ENCODE measurements at regions not wholly inside any gene's neighbourhood (a gene's known extent, or its start where the extent isn't known, plus 50 kb on each side); places are given as distances from the start of the nearest gene placed in this dataset.
"Not testable (repeated sequence)": the region's sequence is repeated elsewhere in the genome, so short reads cannot be mapped to it uniquely, and the experiment has no call there.

- FAIRE-seq, result no peak
- no peak for DNase-seq (ENCODE audit: low spot score)
These were observed 945.3 kb downstream of the TRIB2 start for GRCh38 chr2:13662055-13662454.

GRCh38 chr2:13666582-13667414, 950.1 kb downstream of the TRIB2 start:
- no peak for FAIRE-seq
- no peak for DNase-seq (ENCODE audit: low spot score)

GRCh38 chr2:13667415-13667757, 950.6 kb downstream of the TRIB2 start:
- FAIRE-seq, result no peak
- DNase-seq (ENCODE audit: low spot score), result no peak

DNA sequence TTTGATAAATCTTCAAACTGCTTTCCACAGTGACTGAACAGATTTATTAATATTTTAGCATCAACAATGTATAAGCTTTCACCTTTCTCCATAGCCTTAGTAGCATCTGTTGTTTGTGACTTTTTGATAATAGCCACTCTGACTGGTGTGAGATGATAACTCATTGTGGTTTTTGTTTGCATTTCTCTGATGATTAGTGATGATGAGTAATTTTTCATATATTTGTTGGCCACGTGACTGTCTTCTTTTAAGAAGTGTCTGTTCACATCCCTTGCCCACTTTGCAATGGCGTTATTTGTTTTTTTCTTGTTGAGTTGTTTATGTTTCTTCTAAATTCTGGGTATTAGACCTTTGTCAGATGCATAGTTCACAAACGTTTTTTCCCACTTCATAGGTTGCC, 952.9 kb downstream of the TRIB2 start:
- FAIRE-seq (no peak), DNase-seq (ENCODE audit: low spot score) (no peak)

- FAIRE-seq; DNase-seq (ENCODE audit: low spot score): not testable (repeated sequence)
These were observed 957.1 kb downstream of the TRIB2 start for GRCh38 chr2:13673821-13674220.

DNA sequence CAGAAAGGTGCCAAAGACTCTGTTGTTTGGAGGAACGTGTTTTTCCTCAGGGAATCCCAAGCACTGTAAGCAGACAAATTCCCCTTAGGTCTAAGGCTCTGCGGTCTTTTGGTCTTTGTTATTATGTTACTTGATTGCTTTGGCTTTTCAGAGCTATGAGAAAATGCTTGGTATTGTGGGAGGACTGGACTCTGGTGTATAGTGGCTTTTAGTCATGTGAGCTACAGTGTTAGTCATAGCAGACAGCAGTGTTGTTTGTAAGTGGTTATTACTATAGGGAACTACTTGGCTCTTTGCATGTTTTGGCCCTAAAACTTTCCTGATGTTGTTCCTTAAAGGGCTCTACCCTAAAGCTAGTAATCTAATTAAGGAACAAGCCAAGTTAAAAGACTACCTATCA, 956.2 kb upstream of the LRATD1 start:
- FAIRE-seq, result no peak
- peak; percentile 18 for DNase-seq (ENCODE audit: low spot score)

DNA sequence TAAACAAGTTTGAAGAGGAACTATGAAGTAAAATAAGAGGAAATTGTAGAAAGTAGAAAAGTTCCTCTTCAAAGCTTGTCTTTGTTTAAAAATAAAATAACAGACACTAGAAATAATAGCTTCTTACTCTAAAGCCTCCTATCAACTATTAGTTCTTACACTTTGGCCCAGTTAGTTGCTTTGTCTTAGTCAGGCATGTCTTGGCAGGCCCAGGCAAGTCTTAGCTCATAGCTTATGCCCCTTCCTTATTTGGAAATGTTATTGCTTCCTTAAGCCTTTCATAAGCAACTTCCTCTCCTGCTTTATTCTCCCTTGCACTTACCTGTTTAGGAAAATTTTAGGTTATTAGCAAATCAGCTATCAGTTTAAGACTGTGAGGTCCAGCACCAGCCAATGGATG, 950.6 kb upstream of the LRATD1 start:
- FAIRE-seq, result no peak
- no peak for DNase-seq (ENCODE audit: low spot score)

DNA sequence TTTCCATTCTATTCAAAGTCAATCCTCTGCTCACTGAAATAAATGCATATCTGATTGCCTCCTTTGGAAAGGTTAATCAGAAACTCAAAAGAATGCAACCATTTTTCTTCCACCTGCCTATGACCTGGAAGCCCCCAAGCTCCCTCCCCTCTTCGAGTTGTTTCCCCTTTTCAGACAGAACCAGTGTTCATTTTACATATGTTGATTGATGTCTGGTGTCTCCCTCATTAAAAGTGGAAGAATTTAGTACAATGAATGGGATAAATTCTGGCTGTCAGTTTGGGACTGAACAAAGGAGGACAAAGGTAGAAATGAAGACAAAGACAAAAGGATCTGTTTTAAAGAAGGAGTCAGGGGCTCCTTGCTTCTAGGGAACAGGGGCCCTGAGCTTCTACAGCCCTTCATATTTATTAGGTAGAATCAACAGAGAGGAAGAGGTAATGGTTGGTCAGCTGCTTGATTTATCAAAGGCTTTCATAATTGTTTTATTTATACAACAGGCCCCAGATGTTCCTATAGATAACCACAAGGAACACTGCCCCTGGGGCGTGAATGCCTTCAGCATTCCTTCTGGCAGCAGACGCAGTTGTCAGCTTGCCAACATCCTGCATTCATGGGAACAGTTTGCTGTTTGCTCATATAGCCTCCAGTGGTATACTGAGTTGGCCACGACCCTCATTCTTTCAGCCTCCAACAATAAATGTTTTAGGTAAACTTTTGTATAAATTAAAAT, 949.8 kb upstream of the LRATD1 start:
- FAIRE-seq (no peak), DNase-seq (ENCODE audit: low spot score) (peak; percentile 44)

DNA sequence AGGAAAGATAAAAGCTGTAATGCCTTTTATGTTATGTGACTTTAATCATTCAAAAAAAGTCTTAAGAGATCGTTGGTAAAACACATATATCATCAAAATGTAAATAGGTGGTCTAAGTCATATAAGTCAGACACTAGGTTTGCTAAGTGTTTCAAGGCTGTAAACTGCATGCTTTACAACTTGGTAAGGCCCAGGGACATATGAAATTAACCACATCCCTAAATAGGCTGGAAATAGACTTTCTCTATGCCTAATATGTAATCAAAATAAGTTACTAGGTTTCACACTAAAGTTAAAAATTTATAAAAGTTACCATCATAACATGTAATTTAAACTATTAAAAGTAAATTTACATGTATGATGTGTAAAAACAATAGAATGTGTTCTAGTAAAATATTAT, 946.3 kb upstream of the LRATD1 start:
- no peak for DNase-seq (ENCODE audit: low spot score)
- no peak for FAIRE-seq

- FAIRE-seq (no peak), DNase-seq (ENCODE audit: low spot score) (no peak)
These were observed 937.8 kb upstream of the LRATD1 start for GRCh38 chr2:13694673-13695072.

DNA sequence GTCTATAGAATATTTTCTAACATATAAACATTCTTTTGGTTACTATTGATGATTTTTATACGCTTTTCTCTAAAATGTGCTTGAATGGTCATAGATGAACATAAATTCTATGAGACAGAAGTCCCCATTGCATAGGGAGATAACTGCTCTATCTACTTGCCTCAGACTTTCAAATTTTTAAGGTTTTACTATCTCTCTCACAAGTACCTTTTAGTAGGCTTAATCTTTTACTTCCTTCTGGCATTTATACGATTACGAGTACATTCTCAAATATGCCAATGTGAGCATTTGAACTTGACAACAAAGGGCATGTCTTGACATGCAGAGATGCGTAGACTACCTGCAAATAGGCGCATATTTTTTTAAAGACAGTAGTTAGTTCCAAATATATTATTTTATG, 935.9 kb upstream of the LRATD1 start:
- DNase-seq (ENCODE audit: low spot score), result no peak
- no peak for FAIRE-seq

DNA sequence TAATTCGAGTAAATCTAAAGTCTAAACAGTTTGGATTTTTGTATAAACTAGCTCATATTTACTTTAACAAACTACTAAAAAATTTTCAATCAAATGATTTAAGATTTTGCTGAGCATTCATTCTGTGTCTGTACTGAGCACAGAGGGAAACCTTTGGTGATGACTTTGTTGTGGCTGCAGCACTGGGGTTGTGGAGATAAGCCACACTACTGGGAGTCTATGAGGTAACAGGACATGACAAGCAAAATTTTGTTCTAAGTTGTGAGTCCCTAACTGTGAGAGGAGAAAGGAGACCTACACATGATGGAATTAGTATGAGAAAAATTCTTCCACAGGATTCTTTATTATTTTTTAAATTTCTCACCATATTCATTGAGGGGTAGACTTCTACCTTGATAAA, 933.7 kb upstream of the LRATD1 start:
- DNase-seq (ENCODE audit: low spot score) (no peak), FAIRE-seq (no peak)

DNA sequence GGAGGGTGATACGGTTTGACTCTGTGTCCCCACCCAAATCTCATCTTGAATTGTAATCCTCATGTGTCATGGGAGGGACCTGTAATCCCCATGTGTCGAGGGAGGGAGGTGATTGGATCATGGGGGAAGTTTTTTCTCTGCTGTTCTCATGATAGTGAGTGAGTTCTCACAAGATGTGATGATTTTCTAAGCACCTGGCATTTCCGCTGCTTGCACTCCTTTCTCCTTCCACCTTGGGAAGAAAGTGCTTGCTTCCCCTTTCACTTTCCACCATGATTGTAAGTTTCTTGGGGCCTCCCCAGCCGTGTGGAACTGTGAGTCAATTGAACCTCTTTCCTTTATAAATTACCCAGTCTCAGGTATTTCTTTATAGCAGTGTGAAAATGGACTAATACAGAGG, 932.6 kb upstream of the LRATD1 start:
- not testable (repeated sequence) for FAIRE-seq; DNase-seq (ENCODE audit: low spot score)

DNA sequence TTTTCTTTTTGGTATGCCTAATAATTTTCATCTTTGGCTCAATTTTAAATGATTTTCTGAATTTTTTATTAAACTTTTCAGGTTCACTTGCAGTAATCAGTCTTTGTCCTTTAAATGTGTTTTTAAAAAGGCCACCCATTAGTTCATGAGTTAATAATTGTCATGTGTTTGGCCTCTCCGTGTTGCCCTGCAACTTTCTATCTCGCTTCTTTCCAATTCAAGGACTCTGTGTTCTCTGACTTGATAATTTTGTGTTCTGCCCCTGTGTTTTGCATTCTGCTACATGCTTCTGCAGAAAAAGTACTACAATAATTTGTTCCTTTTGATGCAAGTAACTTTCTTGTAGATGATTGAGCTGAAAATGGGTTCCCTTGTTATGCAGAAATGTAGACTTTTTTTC, 921.4 kb upstream of the LRATD1 start:
- DNase-seq (ENCODE audit: low spot score), result no peak
- no peak for FAIRE-seq

DNA sequence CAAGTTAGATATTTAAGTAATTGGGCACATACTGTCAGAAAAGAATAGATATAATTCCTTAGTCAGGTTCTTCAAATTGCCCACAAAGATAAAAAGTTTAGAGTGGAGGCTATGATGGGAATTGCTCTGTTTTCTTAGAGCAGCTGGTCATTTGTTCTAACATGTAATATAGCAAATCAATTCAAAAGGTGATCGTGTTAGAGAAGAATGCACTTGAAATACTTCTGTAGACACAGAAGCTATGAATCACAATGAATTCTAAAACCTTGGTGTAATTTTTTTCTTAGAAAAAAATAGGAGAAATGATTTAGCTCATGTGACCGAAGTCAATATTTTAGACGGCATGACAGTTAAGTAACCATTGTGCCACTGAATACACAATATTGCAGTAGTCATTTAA, 918.1 kb upstream of the LRATD1 start:
- FAIRE-seq, result no peak
- no peak for DNase-seq (ENCODE audit: low spot score)

- DNase-seq (ENCODE audit: low spot score) (no peak), FAIRE-seq (no peak)
These were observed 906.6 kb upstream of the LRATD1 start for GRCh38 chr2:13725945-13726344.

DNA sequence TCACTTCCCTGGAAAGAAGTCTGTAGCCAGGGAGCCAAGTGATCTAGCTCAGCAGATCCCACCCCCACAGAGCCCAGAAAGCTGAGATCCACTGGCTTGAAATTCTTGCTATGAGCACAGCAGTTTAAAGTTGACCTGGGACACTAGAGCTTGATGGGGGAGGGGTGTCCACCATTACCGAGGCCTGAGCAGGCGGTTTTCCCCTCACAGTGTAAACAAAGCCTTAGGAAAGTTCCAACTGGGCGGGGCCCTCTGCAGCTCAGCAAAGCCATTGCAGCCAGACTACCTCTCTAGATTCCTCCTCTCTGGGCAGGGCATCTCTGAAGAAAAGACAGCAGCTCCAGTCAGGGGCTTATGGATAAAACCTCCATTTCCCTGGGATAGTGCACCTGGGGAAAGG, 887.2 kb upstream of the LRATD1 start:
- no peak for DNase-seq (ENCODE audit: low spot score)

DNA sequence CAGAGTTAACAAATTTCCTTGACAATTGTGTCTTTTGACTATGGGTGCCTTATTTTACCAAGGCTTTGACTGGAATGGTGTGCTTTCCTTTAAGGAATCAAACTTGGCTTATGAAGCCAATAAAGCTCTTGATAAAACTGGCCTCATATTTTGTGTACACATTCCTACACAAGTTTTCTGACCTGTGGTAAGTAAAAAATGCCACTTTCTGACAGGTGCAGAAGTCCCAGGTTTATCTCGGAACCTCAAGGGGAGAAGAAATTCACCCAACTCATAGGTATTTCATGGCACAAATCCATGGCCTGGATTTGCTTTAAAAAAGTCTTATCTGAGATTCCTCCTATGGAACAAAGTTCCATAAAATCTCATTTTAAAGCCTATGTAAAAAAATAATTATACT, 880.6 kb upstream of the LRATD1 start:
- no peak for DNase-seq (ENCODE audit: low spot score)
- no peak for FAIRE-seq

More for the DNA sequence above, 887.2 kb upstream of the LRATD1 start:
- FAIRE-seq, result no peak

GRCh38 chr2:13758412-13758811, 874.1 kb upstream of the LRATD1 start:
- no peak for DNase-seq (ENCODE audit: low spot score)
- FAIRE-seq, result no peak

DNA sequence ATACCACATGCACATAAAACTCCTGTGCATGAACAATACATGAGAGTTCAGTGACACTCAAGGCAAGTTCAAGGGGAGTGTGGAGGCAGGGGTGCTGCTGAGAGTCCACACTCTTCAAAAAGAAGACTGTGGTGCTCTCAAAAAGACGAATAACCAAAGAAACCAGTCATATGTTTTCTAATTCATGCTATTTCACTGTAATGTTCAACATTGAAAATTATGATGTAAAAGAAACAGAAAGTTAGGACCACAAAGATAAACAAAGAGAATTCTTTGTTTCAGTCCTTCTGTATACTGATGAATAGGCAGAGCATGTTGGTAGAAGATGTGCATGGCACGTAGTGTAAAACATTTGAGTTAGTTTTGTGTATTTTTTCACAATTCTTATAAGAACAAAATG, 864.2 kb upstream of the LRATD1 start:
- DNase-seq (ENCODE audit: low spot score) (no peak), FAIRE-seq (no peak)

DNA sequence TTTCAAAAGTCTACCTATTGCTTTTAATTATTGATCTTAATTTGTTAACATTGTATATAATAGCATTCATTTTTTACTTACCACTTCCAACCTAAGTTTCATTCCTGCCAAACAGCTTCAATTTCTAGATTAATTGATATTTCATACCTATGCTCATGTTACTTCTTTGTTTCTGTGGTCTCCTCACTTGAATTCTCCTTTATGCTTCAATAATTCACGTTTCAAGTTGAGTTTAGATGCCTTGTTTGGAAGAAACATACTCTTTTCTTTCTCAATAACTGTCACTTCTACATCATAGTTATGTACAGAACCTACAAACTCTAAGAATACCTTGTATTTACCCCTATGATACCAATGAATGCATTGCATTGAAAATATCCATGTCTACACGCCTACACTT, 862.2 kb upstream of the LRATD1 start:
- DNase-seq (ENCODE audit: low spot score) (no peak), FAIRE-seq (no peak)

- no peak for FAIRE-seq
- no peak for DNase-seq (ENCODE audit: low spot score)
These were observed 852.5 kb upstream of the LRATD1 start for GRCh38 chr2:13779996-13780395.

DNA sequence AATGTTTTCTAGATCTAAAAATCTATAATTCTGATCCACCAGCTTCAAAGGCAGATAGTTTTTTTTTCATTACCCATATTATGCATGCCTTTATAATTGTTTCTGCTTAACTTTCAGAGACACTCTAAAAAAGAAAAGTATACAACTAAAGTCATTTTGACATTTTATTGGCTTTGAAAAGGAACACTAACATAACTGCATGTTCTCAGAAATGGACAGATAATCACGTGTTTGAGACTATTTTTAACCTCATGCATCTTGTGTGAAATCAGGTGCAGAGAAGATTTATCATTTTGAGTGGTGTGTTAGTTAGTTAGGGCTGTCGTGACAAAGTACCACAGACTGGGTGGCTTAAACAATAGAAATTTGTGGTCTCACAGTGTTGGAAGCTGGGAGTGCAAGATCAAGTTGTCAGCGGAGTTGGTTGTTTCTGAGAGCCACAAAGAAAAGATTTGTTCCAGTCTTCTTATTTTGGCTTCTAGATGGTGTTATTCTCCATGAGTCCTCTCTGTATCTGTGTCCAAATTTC, 841.4 kb upstream of the LRATD1 start:
- FAIRE-seq, result no peak
- no peak for DNase-seq (ENCODE audit: low spot score)

Measured in urothelium cell line (cell line).